ENCODE measurements at regions not wholly inside any gene's neighbourhood (a gene's known extent, or its start where the extent isn't known, plus 50 kb on each side); places are given as distances from the start of the nearest gene placed in this dataset.

DNA sequence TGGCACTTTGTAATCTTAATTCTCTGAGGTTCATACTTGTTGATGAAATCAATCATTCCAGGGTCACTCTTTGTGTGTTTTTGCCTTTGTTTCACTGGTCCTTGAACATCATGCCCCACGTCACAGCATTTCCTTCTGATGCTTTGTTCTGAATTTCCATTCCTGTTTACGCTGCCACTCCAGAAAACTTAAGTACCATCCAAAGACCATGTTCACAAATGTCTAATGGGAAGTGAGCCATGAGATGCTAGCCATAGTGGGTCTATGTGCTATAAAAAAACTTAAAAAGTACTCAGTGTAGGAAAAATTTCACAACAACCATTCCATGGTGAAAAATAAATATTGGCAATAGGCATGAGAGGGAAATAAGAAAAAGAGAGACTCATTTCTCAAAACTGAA lies 232.0 kb downstream of the IBTK start:
- Mint-ChIP-seq H3K9me3 (peaks cover under 1 to 4% of the 10 kb centered on the region in 2 experiments; a peak in 4 of 5 replicates), H3K27ac (no peak overlapping the region)
- no peaks in the 10 kb centered on the region for H3K23me2 ChIP-seq (ENCODE audit: insufficient read length, low read depth, low read length, poor library complexity, severe bottlenecking)

More for the DNA sequence above, 232.0 kb downstream of the IBTK start:
- no peak overlapping the region for H2BK5ac ChIP-seq (ENCODE audit: insufficient read length, low read length)
- no peak overlapping the region for H4K91ac ChIP-seq (ENCODE audit: insufficient read length, low read depth, low read length)
- H2AFZ ChIP-seq (ENCODE audit: low read length), result no peak overlapping the region
- Mint-ChIP-seq H3K4me1 (peaks cover 6 to 9% of the 10 kb centered on the region in 2 experiments; a peak in 3 of 4 replicates), H3K4me3 (no peak overlapping the region), H3K27me3 (ENCODE audit: low read depth) (no peaks in the 10 kb centered on the region), H3K36me3 (ENCODE audit: insufficient read depth in 1 of 3, low read depth in 3 of 3) (peaks cover 0 to 5% (median 4%) of the 10 kb centered on the region in 3 experiments; a peak in 2 of 7 replicates)
- no peak overlapping the region for H2BK12ac ChIP-seq (ENCODE audit: insufficient read length, low read depth, low read length)
- no peak overlapping the region for H3K18ac ChIP-seq (ENCODE audit: insufficient read length, low read depth, low read length)
- H3K79me1 ChIP-seq (ENCODE audit: insufficient read depth, low read depth, low read length, poor library complexity, severe bottlenecking), result no peaks in the 10 kb centered on the region
- no peak for TF ChIP-seq CTCF (conservative IDR thresholded peaks at IDR 0.05)
- H4K5ac ChIP-seq (ENCODE audit: insufficient read length, low read depth, low read length), result no peak overlapping the region
- H3K4me2 ChIP-seq (ENCODE audit: insufficient read depth, insufficient read length, low read length), result no peak overlapping the region
- H3K79me2 ChIP-seq (ENCODE audit: insufficient read depth, low read length), result no peaks in the 10 kb centered on the region
- H3K14ac ChIP-seq (ENCODE audit: insufficient read depth, low read length), result no peak overlapping the region
- no peaks in the 10 kb centered on the region for H3K27me3 ChIP-seq (ENCODE audit: insufficient read depth, low read length)
- no peak overlapping the region for H3K4ac ChIP-seq (ENCODE audit: low read depth, low read length)
- no peak overlapping the region for H2BK20ac ChIP-seq (ENCODE audit: low read depth, low read length, poor library complexity, severe bottlenecking)
- no peak for DNase-seq
- no peak overlapping the region for H2AK5ac ChIP-seq (ENCODE audit: insufficient read length, low read length)
- no peak overlapping the region for H3K56ac ChIP-seq (ENCODE audit: insufficient read length, low read depth, low read length)
- no peak overlapping the region for H4K8ac ChIP-seq (replicated peaks; ENCODE audit: insufficient read length, low read depth, low read length)
- WGBS (ENCODE audit: extremely low coverage, insufficient read length, low lambda C conversion rate), result no CpG with 5 or more reads among the region's 2 CpGs
- H2BK15ac ChIP-seq (ENCODE audit: low read depth, low read length), result no peak overlapping the region
- H3K9ac ChIP-seq (ENCODE audit: extremely low read depth, insufficient read length, low read length), result no peak overlapping the region
- H4K20me1 ChIP-seq (ENCODE audit: control insufficient read depth, insufficient read depth, insufficient read length), result no peaks in the 10 kb centered on the region
- H2BK120ac ChIP-seq (ENCODE audit: low read depth, low read length, poor library complexity, severe bottlenecking), result no peak overlapping the region
- H3K4me1 ChIP-seq (ENCODE audit: insufficient read depth, low read length), result no peaks in the 10 kb centered on the region
- H3K23ac ChIP-seq (ENCODE audit: insufficient read length, low read depth, low read length), result no peak overlapping the region
- no peak overlapping the region for H3K27ac ChIP-seq (ENCODE audit: insufficient read length, low read depth, low read length)
- no peaks in the 10 kb centered on the region for H3K9me3 ChIP-seq (ENCODE audit: control insufficient read depth, low read depth, low read length)
- no peak overlapping the region for H3T11ph ChIP-seq (ENCODE audit: low read length)

Data from H9 (cell line).